GM19328 (cell line): ENCODE measurements at regions not wholly inside any gene's neighbourhood (a gene's known extent, or its start where the extent isn't known, plus 50 kb on each side); places are given as distances from the start of the nearest gene placed in this dataset.
"Not testable (repeated sequence)": the region's sequence is repeated elsewhere in the genome, so short reads cannot be mapped to it uniquely, and the experiment has no call there.

ENCODE experiments used
- ATAC-seq: cut with Tn5 transposase; IDR thresholded peaks from one replicate; pipeline ENCODE4 v1.9.1; 2021; ENCODE audit warnings: mild to moderate bottlenecking, moderate library complexity; ENCODE audit not compliant: unreplicated experiment

- no peak for ATAC-seq
Observed at GRCh38 chr1:173341971-173342370, 134.8 kb upstream of the TNFSF4 start.

- ATAC-seq: no peak
Observed at GRCh38 chr1:173342736-173343135, 134.4 kb upstream of the PRDX6 start.

- ATAC-seq: no peak
Observed at GRCh38 chr1:173344034-173344743, 132.9 kb upstream of the PRDX6 start.

GRCh38 chr1:173347282-173347818 is 129.8 kb upstream of the PRDX6 start:
- no peak for ATAC-seq

- not testable (repeated sequence) for ATAC-seq
Observed at GRCh38 chr1:173352635-173353034, 124.5 kb upstream of the PRDX6 start.

GRCh38 chr1:173353350-173353749 is 123.8 kb upstream of the PRDX6 start:
- ATAC-seq: no peak

GRCh38 chr1:173354937-173355280 is 122.2 kb upstream of the PRDX6 start:
- no peak for ATAC-seq

- ATAC-seq: peak; percentile 53
Observed at GRCh38 chr1:173355281-173356031, 121.7 kb upstream of the PRDX6 start.

GRCh38 chr1:173356191-173356762 is 120.9 kb upstream of the PRDX6 start:
- ATAC-seq: no peak

- no peak for ATAC-seq
Observed at GRCh38 chr1:173360487-173361063, 116.6 kb upstream of the PRDX6 start.

- no peak for ATAC-seq
Observed at GRCh38 chr1:173362543-173362942, 114.6 kb upstream of the PRDX6 start.

- no peak for ATAC-seq
Observed at GRCh38 chr1:173364827-173365226, 112.3 kb upstream of the PRDX6 start.

- no peak for ATAC-seq
Observed at GRCh38 chr1:173365341-173365740, 111.8 kb upstream of the PRDX6 start.

GRCh38 chr1:173367136-173367535 is 110.0 kb upstream of the PRDX6 start:
- no peak for ATAC-seq

- ATAC-seq: not testable (repeated sequence)
Observed at GRCh38 chr1:173370586-173370985, 106.5 kb upstream of the PRDX6 start.

- not testable (repeated sequence) for ATAC-seq
Observed at GRCh38 chr1:173376065-173376464, 101.1 kb upstream of the PRDX6 start.

- ATAC-seq: no peak
Observed at GRCh38 chr1:173377266-173377665, 99.9 kb upstream of the PRDX6 start.

GRCh38 chr1:173383351-173383750 is 93.8 kb upstream of the PRDX6 start:
- no peak for ATAC-seq

- ATAC-seq: no peak
Observed at GRCh38 chr1:173388352-173388751, 88.8 kb upstream of the PRDX6 start.

GRCh38 chr1:173392895-173393658 is 84.1 kb upstream of the PRDX6 start:
- ATAC-seq: no peak

- no peak for ATAC-seq
Observed at GRCh38 chr1:173393659-173394000, 83.5 kb upstream of the PRDX6 start.
